Testis (tissue), 2 donors: ENCODE measurements at regions not wholly inside any gene's neighbourhood (a gene's known extent, or its start where the extent isn't known, plus 50 kb on each side); places are given as distances from the start of the nearest gene placed in this dataset.

ENCODE experiments used
- POLR2A ChIP-seq: fragments of 450-650 bp; IDR thresholded peaks from one replicate; pipeline ENCODE4 v1.6.1; 2017; ENCODE audit warnings: antibody characterized with exemption, mild to moderate bottlenecking, moderate library complexity
- TF ChIP-seq, protein P1 (sequence below), 3 experiments: fragments of 450-650 bp in 2 of 3; fragments of 200-600 bp in 1 of 3; sonication (generic) in 1 of 3; IDR thresholded peaks; one replicate each; pipeline ENCODE4 v1.5.1; 2016 to 2019; ENCODE audit warnings: antibody characterized with exemption in 3 of 3, mild to moderate bottlenecking in 2 of 3, moderate library complexity in 1 of 3

DNA sequence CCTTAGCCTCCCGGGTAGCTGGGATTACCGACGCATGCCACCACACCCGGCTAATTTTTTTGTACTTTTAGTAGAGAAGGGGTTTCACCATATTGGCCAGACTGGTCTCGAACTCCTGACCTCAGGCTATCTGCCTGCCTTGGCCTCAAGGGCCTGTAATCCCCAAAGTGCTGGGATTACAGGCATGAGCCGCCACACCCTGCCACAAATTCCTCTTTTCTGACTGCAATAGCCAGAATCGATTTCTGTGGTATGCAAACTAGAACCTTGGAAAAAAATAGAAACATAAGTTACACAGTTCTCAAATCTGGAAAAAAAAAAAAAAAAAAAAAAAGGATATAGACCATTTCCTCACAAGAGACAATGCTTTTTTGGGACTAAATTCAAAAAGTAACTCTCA lies 184.6 kb upstream of the EGLN3 start:
- TF ChIP-seq, protein P1, sequence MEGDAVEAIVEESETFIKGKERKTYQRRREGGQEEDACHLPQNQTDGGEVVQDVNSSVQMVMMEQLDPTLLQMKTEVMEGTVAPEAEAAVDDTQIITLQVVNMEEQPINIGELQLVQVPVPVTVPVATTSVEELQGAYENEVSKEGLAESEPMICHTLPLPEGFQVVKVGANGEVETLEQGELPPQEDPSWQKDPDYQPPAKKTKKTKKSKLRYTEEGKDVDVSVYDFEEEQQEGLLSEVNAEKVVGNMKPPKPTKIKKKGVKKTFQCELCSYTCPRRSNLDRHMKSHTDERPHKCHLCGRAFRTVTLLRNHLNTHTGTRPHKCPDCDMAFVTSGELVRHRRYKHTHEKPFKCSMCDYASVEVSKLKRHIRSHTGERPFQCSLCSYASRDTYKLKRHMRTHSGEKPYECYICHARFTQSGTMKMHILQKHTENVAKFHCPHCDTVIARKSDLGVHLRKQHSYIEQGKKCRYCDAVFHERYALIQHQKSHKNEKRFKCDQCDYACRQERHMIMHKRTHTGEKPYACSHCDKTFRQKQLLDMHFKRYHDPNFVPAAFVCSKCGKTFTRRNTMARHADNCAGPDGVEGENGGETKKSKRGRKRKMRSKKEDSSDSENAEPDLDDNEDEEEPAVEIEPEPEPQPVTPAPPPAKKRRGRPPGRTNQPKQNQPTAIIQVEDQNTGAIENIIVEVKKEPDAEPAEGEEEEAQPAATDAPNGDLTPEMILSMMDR (IDR thresholded peaks at IDR 0.05) = no peak
- no peak for TF ChIP-seq POLR2A
